HEK293T (cell line): ENCODE measurements at regions not wholly inside any gene's neighbourhood (a gene's known extent, or its start where the extent isn't known, plus 50 kb on each side); places are given as distances from the start of the nearest gene placed in this dataset.

Source experiments
- FOXA1 ChIP-seq: fragments of 450-650 bp; IDR thresholded peaks from 2 replicates; pipeline ENCODE4 v1.6.1; 2016; ENCODE audit warnings: mild to moderate bottlenecking
- FOXK2 ChIP-seq: fragments of 450-650 bp; IDR thresholded peaks from 2 replicates; pipeline ENCODE4 v1.6.1; 2016; ENCODE audit warnings: mild to moderate bottlenecking
- FOXM1 ChIP-seq: fragments of 450-650 bp; IDR thresholded peaks from 2 replicates; pipeline ENCODE4 v1.6.1; 2017; ENCODE audit warnings: mild to moderate bottlenecking, borderline replicate concordance
- L3MBTL2 ChIP-seq: fragments of 450-650 bp; conservative IDR thresholded peaks from 2 replicates; pipeline ENCODE4 v1.6.1; 2016; ENCODE audit warnings: mild to moderate bottlenecking
- LEF1 ChIP-seq: fragments of 450-650 bp; IDR thresholded peaks from 2 replicates; pipeline ENCODE4 v1.6.1; 2017; ENCODE audit warnings: mild to moderate bottlenecking, borderline replicate concordance
- SP1 ChIP-seq: fragments of 450-650 bp; IDR thresholded peaks from 2 replicates; pipeline ENCODE4 v1.6.1; 2017
- TARDBP ChIP-seq: fragments of 450-650 bp; IDR thresholded peaks from 2 replicates; pipeline ENCODE4 v1.6.1; 2016
- ZNF384 ChIP-seq: fragments of 450-650 bp; IDR thresholded peaks from 2 replicates; pipeline ENCODE4 v1.6.1; 2016
- TF ChIP-seq, protein P1 (sequence below): fragments of 450-650 bp; IDR thresholded peaks from 2 replicates; pipeline ENCODE4 v1.6.1; 2016

DNA sequence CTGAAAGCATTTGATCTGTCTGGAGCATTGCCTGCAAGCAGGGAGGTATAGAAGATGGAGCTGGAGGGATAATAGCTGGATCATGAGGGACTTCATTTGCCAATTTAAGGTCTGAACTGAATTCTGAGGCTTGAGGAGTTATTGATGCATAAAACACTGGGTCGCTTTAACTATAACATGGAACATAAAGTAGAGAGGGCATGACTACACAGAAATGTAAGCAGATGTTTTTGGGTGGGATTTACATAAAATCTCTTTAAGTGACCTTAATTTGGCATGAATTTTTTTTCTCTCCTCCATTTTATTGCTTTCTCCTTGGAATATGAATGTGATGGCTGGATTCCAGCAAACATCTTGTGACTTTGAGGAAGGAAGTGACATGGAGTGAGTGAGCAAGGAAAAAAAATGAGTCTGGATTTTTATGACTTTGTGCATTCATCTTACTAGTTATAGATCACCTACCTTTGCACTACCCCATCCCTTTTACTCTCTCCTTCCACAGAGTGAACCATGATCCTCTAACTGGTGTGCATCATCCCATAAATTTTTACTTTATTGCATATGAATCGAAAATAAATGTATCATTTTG is 356.0 kb downstream of the DUSP6 start:
- TF ChIP-seq FOXA1 (no peak), LEF1 (no peak), L3MBTL2 (no peak), ZNF384 (no peak), SP1 (no peak), TARDBP (no peak), FOXK2 (no peak), FOXM1 (no peak)
- TF ChIP-seq, protein P1, sequence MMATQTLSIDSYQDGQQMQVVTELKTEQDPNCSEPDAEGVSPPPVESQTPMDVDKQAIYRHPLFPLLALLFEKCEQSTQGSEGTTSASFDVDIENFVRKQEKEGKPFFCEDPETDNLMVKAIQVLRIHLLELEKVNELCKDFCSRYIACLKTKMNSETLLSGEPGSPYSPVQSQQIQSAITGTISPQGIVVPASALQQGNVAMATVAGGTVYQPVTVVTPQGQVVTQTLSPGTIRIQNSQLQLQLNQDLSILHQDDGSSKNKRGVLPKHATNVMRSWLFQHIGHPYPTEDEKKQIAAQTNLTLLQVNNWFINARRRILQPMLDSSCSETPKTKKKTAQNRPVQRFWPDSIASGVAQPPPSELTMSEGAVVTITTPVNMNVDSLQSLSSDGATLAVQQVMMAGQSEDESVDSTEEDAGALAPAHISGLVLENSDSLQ = no peak
